HG02763 (cell line): ENCODE measurements at regions not wholly inside any gene's neighbourhood (a gene's known extent, or its start where the extent isn't known, plus 50 kb on each side); places are given as distances from the start of the nearest gene placed in this dataset.

Experiments
- ATAC-seq: cut with Tn5 transposase; IDR thresholded peaks from one replicate; pipeline ENCODE4 v1.9.1; 2021; ENCODE audit warnings: mild to moderate bottlenecking, moderate library complexity; ENCODE audit not compliant: unreplicated experiment

- ATAC-seq: no peak
These were observed 293.2 kb downstream of the DUSP10 start for GRCh38 chr1:221448585-221449175.

GRCh38 chr1:221449194-221449593 is 292.7 kb downstream of the DUSP10 start:
- no peak for ATAC-seq

- ATAC-seq: no peak
These were observed 292.0 kb downstream of the DUSP10 start for GRCh38 chr1:221449801-221450470.

GRCh38 chr1:221451741-221452140 is 290.1 kb downstream of the DUSP10 start:
- ATAC-seq: no peak

GRCh38 chr1:221454096-221454495 is 287.8 kb downstream of the DUSP10 start:
- no peak for ATAC-seq

- ATAC-seq: no peak
These were observed 285.0 kb downstream of the DUSP10 start for GRCh38 chr1:221456918-221457317.

- ATAC-seq: no peak
These were observed 284.0 kb downstream of the DUSP10 start for GRCh38 chr1:221457685-221458446.

GRCh38 chr1:221458447-221459156 is 283.3 kb downstream of the DUSP10 start:
- ATAC-seq: no peak

GRCh38 chr1:221459558-221459957 is 282.3 kb downstream of the DUSP10 start:
- ATAC-seq: no peak

- ATAC-seq: no peak
These were observed 279.5 kb downstream of the DUSP10 start for GRCh38 chr1:221462345-221462744.

GRCh38 chr1:221468546-221468945 is 273.3 kb downstream of the DUSP10 start:
- ATAC-seq: no peak

GRCh38 chr1:221469476-221469875 is 272.4 kb downstream of the DUSP10 start:
- no peak for ATAC-seq

- ATAC-seq: no peak
These were observed 271.7 kb downstream of the DUSP10 start for GRCh38 chr1:221470000-221470698.

- no peak for ATAC-seq
These were observed 268.5 kb downstream of the DUSP10 start for GRCh38 chr1:221473411-221473810.

GRCh38 chr1:221477252-221477651 is 264.6 kb downstream of the DUSP10 start:
- no peak for ATAC-seq

- ATAC-seq: peak; percentile 77
These were observed 263.6 kb downstream of the DUSP10 start for GRCh38 chr1:221478050-221478949.

- ATAC-seq: no peak
These were observed 253.9 kb downstream of the DUSP10 start for GRCh38 chr1:221487781-221488524.

GRCh38 chr1:221488550-221488949 is 253.3 kb downstream of the DUSP10 start:
- no peak for ATAC-seq

GRCh38 chr1:221494670-221495069 is 247.2 kb downstream of the DUSP10 start:
- no peak for ATAC-seq
